HUES48 (cell line): ENCODE measurements at regions not wholly inside any gene's neighbourhood (a gene's known extent, or its start where the extent isn't known, plus 50 kb on each side); places are given as distances from the start of the nearest gene placed in this dataset.

Experiments used
- H3K27ac ChIP-seq: one replicate; pipeline ENCODE4 v1.7.0; 2013; ENCODE audit warnings: low read depth, low read length, inconsistent platforms
- H3K27me3 ChIP-seq: 2 replicates; pipeline ENCODE4 v1.6.1; 2013; ENCODE audit warnings: mild to moderate bottlenecking, low read length; ENCODE audit not compliant: control insufficient read depth, insufficient read depth
- H3K36me3 ChIP-seq: 2 replicates; pipeline ENCODE4 v1.6.1; 2013; ENCODE audit warnings: low read length; ENCODE audit not compliant: control insufficient read depth, insufficient read depth
- H3K4me1 ChIP-seq: 2 replicates; pipeline ENCODE4 v1.6.1; 2013; ENCODE audit warnings: mild to moderate bottlenecking, low read length; ENCODE audit not compliant: control insufficient read depth, insufficient read depth
- H3K4me3 ChIP-seq: 2 replicates; pipeline ENCODE4 v1.5.1; 2013; ENCODE audit warnings: mild to moderate bottlenecking, low read depth, low read length
- H3K9ac ChIP-seq: 2 replicates; pipeline ENCODE4 v1.6.1; 2013; ENCODE audit warnings: mild to moderate bottlenecking, low read depth, low read length, moderate library complexity
- H3K9me3 ChIP-seq: 2 replicates; pipeline ENCODE4 v1.6.1; 2013; ENCODE audit warnings: low read length; ENCODE audit not compliant: control insufficient read depth, insufficient read depth

GRCh38 chr10:128775743-128776142, 649.5 kb upstream of the MKI67 start:
- Histone ChIP-seq H3K9me3 (0 out of 2 replicates have a peak, but pooled peaks cover 11% of the 10 kb centered on the region), H3K4me3 (no peak overlapping the region), H3K27me3 (no peaks in the 10 kb centered on the region), H3K27ac (no peak overlapping the region), H3K9ac (no peak overlapping the region), H3K4me1 (0 out of 2 replicates have a peak, but pooled peaks cover 3% of the 10 kb centered on the region), H3K36me3 (no peaks in the 10 kb centered on the region)

GRCh38 chr10:128776673-128777252, 650.5 kb upstream of the MKI67 start:
- H3K9me3 ChIP-seq, result 0 out of 2 replicates have a peak, but pooled peaks cover 11% of the 10 kb centered on the region
- H3K4me1 ChIP-seq, result 0 out of 2 replicates have a peak, but pooled peaks cover 3% of the 10 kb centered on the region
- H3K36me3 ChIP-seq, result no peaks in the 10 kb centered on the region
- no peak overlapping the region for H3K9ac ChIP-seq
- no peak overlapping the region for H3K4me3 ChIP-seq
- H3K27me3 ChIP-seq, result no peaks in the 10 kb centered on the region
- H3K27ac ChIP-seq, result no peak overlapping the region

GRCh38 chr10:128777342-128777741, 651.1 kb upstream of the MKI67 start:
- Histone ChIP-seq H3K9ac (no peak overlapping the region), H3K27me3 (no peaks in the 10 kb centered on the region), H3K4me1 (0 out of 2 replicates have a peak, but pooled peaks cover 3% of the 10 kb centered on the region), H3K9me3 (0 out of 2 replicates have a peak, but pooled peaks cover 8% of the 10 kb centered on the region), H3K36me3 (no peaks in the 10 kb centered on the region), H3K4me3 (no peak overlapping the region), H3K27ac (no peak overlapping the region)

GRCh38 chr10:128779416-128779815, 653.2 kb upstream of the MKI67 start:
- Histone ChIP-seq H3K27me3 (no peaks in the 10 kb centered on the region), H3K9me3 (no peaks in the 10 kb centered on the region), H3K27ac (no peak overlapping the region), H3K36me3 (no peaks in the 10 kb centered on the region), H3K9ac (no peak overlapping the region), H3K4me3 (no peak overlapping the region), H3K4me1 (0 out of 2 replicates have a peak, but pooled peaks cover 3% of the 10 kb centered on the region)

- H3K27me3 ChIP-seq, result no peaks in the 10 kb centered on the region
- H3K27ac ChIP-seq, result no peak overlapping the region
- no peak overlapping the region for H3K4me3 ChIP-seq
- no peaks in the 10 kb centered on the region for H3K36me3 ChIP-seq
- H3K9me3 ChIP-seq, result no peaks in the 10 kb centered on the region
- H3K9ac ChIP-seq, result no peak overlapping the region
- 0 out of 2 replicates have a peak, but pooled peaks cover 3% of the 10 kb centered on the region for H3K4me1 ChIP-seq
Observed at GRCh38 chr10:128780156-128780761, 654.0 kb upstream of the MKI67 start.

GRCh38 chr10:128781637-128782036, 655.4 kb upstream of the MKI67 start:
- H3K27ac ChIP-seq, result no peak overlapping the region
- no peak overlapping the region for H3K4me3 ChIP-seq
- H3K36me3 ChIP-seq, result no peaks in the 10 kb centered on the region
- H3K27me3 ChIP-seq, result no peaks in the 10 kb centered on the region
- H3K4me1 ChIP-seq, result no peaks in the 10 kb centered on the region
- no peak overlapping the region for H3K9ac ChIP-seq
- H3K9me3 ChIP-seq, result no peaks in the 10 kb centered on the region

GRCh38 chr10:128784444-128784843, 658.2 kb upstream of the MKI67 start:
- Histone ChIP-seq H3K27me3 (no peaks in the 10 kb centered on the region), H3K9ac (no peak overlapping the region), H3K4me1 (no peaks in the 10 kb centered on the region)

GRCh38 chr10:128792426-128793140, 666.4 kb upstream of the MKI67 start:
- Histone ChIP-seq H3K27ac (no peak overlapping the region), H3K27me3 (no peaks in the 10 kb centered on the region), H3K9me3 (no peaks in the 10 kb centered on the region), H3K36me3 (no peaks in the 10 kb centered on the region), H3K4me3 (no peak overlapping the region), H3K9ac (no peak overlapping the region), H3K4me1 (no peaks in the 10 kb centered on the region)

More at GRCh38 chr10:128784444-128784843, 658.2 kb upstream of the MKI67 start:
- Histone ChIP-seq H3K27ac (no peak overlapping the region), H3K36me3 (no peaks in the 10 kb centered on the region), H3K9me3 (no peaks in the 10 kb centered on the region), H3K4me3 (no peak overlapping the region)

GRCh38 chr10:128793726-128794655, 667.8 kb upstream of the MKI67 start:
- Histone ChIP-seq H3K27me3 (no peaks in the 10 kb centered on the region), H3K36me3 (no peaks in the 10 kb centered on the region), H3K27ac (no peak overlapping the region)

GRCh38 chr10:128796396-128796912, 670.2 kb upstream of the MKI67 start:
- Histone ChIP-seq H3K9me3 (no peaks in the 10 kb centered on the region), H3K36me3 (no peaks in the 10 kb centered on the region), H3K9ac (no peak overlapping the region), H3K4me1 (no peaks in the 10 kb centered on the region), H3K4me3 (no peak overlapping the region), H3K27ac (no peak overlapping the region), H3K27me3 (no peaks in the 10 kb centered on the region)

More at GRCh38 chr10:128793726-128794655, 667.8 kb upstream of the MKI67 start:
- Histone ChIP-seq H3K9ac (no peak overlapping the region), H3K9me3 (no peaks in the 10 kb centered on the region), H3K4me3 (no peak overlapping the region), H3K4me1 (no peaks in the 10 kb centered on the region)
